ENCODE measurements at regions not wholly inside any gene's neighbourhood (a gene's known extent, or its start where the extent isn't known, plus 50 kb on each side); places are given as distances from the start of the nearest gene placed in this dataset.

DNA sequence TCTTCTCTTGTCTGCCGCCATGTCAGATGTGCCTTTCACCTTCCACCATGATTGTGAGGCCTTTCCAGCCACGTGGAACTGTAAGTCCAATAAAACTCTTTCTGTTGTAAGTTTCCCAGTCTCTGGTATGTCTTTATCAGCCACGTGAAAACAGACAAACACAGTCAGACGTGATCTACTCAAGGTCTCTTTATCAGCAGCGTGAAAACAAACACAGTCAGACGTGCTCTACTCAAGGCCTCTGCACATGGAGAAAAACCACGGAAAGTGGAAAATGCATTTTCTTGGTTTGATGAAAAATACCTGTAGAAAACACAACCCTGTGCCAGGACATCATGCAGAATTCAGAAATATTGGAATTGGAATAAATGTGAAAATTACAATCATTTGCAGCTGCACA is 1115.7 kb downstream of the TMEM121 start:
- no peak for TF ChIP-seq POLR2A (IDR thresholded peaks at IDR 0.05)
- TF ChIP-seq, protein P1, sequence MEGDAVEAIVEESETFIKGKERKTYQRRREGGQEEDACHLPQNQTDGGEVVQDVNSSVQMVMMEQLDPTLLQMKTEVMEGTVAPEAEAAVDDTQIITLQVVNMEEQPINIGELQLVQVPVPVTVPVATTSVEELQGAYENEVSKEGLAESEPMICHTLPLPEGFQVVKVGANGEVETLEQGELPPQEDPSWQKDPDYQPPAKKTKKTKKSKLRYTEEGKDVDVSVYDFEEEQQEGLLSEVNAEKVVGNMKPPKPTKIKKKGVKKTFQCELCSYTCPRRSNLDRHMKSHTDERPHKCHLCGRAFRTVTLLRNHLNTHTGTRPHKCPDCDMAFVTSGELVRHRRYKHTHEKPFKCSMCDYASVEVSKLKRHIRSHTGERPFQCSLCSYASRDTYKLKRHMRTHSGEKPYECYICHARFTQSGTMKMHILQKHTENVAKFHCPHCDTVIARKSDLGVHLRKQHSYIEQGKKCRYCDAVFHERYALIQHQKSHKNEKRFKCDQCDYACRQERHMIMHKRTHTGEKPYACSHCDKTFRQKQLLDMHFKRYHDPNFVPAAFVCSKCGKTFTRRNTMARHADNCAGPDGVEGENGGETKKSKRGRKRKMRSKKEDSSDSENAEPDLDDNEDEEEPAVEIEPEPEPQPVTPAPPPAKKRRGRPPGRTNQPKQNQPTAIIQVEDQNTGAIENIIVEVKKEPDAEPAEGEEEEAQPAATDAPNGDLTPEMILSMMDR (IDR thresholded peaks at IDR 0.05): no peak
